Stimulated activated CD4-positive, alpha-beta T cell treated with anti-CD3 and anti-CD28 coated beads, Interleukin-4, amount 100 ng/mL, for 4 hours (primary cell): ENCODE measurements at regions not wholly inside any gene's neighbourhood (a gene's known extent, or its start where the extent isn't known, plus 50 kb on each side); places are given as distances from the start of the nearest gene placed in this dataset.
A peak's percentile ranks its signal among the peaks of the same experiment; 100 is the strongest.
"Not testable (repeated sequence)": the region's sequence is repeated elsewhere in the genome, so short reads cannot be mapped to it uniquely, and the experiment has no call there.

Source experiments
- DNase-seq, 2 experiments: peaks; one replicate each; pipeline ENCODE4 v3.0.0-alpha.2; 2020

DNA sequence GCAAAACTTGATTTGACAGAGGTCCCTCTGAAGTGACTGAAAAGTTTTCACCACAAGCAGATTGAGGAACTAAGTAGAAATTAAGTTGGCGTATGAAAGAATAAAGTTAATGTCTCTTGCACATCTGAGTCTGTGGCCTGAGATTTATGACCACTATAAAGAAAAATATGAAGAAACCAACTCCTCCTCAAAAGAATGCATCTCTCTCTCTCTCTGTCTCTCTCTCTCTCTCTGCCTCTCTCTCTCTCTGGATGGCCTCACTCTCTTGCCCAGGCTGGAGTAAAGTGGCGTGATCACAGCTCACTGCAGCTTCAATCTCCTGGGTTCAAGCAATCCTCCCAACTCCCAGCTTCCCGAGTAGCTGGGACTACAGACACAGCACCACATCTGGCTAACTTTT lies 55.2 kb downstream of the RPL22L1 start:
- DNase-seq: no peak

DNA sequence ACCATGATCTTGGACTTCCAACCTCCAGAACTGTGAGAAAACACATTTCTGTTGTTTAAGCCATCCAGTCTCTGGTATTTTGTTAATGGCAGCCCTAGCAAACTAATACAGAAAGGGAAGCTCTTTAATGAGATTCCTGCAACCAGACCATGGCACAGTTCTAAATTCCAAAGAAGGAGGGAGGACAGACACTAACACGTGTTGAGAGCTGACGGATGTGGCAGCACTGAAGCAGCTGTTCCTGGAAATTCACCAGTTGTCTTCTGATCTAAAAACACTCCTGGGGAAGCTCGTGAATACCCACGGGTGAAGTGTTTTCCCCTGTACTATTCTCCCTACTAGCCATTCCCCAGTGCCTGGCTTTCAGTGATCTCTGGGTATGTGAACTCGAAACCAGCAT lies 56.7 kb downstream of the RPL22L1 start:
- DNase-seq: no peak

GRCh38 chr3:170811928-170812591 lies 57.9 kb downstream of the RPL22L1 start:
- peak; percentile 25 to 48 for DNase-seq

- no peak for DNase-seq
These were observed 58.5 kb downstream of the RPL22L1 start for GRCh38 chr3:170811515-170811914.

DNA sequence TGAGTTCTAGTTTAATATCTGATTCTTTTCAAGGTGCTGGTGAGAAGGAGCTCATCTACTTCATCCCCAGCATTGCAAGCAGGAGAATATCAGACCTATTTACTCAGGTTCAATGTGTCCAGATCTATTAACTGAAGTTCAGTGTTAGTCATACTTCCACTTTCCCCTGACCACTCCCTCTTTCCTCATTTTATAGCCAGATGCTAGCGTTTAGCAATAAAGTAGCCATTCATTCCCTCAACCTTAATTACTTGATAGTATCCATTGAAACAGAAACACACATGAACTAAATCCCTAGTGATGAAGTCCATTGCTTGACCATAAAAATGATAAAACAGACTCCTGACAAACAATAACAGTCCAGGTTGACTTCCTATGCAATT lies 60.0 kb downstream of the RPL22L1 start:
- DNase-seq: no peak

DNA sequence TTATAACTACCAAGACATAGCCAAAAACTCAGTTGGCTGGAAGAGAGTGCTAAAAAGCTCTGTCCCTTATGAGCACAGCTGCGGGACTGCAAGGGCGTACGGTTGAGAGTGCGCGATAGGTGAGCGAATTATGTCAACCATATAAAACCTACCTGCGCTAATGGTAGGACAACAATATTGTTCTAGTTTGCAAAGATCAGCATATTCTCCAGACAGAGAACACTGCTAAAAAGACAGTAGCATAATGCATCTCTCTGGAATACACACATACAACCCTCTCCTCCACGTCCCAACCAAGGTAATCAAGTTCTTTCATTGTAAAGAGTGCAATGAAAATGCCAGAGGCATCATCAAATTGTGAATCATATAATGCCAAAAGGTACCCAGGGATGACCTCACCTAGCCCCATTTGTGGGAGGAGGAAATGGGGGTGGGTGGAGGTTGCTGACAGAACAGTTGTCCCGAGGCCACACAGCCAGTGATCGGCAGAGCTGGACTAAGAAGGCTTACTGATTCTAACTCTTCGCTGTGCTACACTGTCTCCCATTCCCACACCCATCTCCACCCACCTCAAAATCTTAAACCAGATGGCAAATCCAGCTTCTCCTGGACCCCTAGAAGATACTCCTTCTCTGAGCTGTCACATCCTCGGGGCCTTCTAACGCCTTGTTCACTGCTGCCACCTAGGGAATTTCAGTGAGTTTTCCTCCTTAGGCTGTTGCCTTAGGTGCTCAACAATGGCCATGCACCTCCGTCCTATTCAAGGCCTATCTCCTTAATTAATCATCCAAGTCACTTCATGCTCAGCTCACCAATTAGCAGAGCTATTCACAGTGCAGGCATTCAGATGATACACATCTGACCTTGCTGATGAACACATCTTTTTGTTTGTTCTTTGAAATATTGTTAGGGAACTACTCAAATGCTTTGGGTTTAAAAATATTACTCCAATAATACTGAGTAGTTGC lies 60.7 kb downstream of the RPL22L1 start:
- no peak for DNase-seq

DNA sequence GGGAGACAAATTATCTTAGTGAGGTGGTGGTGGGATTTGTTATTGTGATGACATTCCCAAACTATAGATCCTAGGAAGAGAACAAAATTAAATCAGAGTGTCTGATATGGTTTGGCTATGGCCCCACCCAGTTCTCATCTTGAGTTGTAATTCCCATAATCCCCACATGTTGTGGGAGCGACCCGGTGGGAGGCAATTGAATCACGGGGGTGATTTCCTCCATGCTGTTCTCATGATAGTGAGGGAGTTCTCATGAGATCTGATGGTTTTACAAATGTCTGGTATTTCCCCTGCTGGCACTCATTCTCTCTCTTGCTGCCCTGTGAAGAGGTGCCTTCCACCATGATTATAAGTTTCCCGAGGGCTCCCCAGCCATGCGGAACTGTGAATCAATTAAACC lies 62.0 kb downstream of the RPL22L1 start:
- no peak for DNase-seq

GRCh38 chr3:170806676-170807075 lies 63.3 kb downstream of the RPL22L1 start:
- no peak for DNase-seq

GRCh38 chr3:170806141-170806540 lies 63.9 kb downstream of the RPL22L1 start:
- DNase-seq: no peak

DNA sequence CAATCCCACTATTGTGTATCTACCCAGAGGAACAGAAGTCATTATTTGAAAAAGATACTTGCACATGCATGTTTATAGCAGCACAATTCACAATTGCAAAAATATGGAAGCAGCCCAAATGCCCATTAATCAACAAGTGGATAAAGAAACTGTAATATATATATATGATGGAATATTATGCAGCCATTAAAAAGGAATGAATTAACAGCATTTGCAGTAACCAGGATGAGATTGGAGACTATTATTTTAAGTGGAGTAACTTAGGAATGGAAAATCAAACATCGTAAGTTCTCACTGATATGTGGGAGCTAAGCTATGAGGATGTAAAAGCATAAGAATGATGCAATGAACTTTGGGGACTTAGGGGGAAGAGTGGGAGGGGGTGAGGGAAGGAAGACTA lies 64.7 kb downstream of the RPL22L1 start:
- DNase-seq: not testable (repeated sequence)

GRCh38 chr3:170804634-170805033 lies 65.4 kb downstream of the RPL22L1 start:
- not testable (repeated sequence) for DNase-seq

DNA sequence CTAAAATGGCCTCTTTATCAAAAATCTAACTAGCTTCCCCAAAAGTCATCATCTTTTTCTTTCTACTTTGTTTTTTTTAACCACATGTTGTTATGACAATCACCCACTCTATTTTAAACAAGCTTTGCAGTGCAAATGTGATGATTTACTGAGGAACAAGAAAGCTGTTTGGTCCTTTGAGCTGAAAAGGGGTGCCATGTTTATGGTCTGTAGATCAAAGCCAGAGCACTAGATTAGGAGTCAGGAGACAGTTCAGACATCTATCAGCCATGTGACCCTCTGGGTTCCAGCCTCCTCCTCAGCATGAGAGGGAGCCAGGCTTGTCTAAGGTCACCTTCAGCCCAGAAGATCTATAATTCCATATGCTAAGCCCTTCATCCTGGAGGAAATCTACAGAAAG lies 65.9 kb downstream of the RPL22L1 start:
- DNase-seq: no peak

DNA sequence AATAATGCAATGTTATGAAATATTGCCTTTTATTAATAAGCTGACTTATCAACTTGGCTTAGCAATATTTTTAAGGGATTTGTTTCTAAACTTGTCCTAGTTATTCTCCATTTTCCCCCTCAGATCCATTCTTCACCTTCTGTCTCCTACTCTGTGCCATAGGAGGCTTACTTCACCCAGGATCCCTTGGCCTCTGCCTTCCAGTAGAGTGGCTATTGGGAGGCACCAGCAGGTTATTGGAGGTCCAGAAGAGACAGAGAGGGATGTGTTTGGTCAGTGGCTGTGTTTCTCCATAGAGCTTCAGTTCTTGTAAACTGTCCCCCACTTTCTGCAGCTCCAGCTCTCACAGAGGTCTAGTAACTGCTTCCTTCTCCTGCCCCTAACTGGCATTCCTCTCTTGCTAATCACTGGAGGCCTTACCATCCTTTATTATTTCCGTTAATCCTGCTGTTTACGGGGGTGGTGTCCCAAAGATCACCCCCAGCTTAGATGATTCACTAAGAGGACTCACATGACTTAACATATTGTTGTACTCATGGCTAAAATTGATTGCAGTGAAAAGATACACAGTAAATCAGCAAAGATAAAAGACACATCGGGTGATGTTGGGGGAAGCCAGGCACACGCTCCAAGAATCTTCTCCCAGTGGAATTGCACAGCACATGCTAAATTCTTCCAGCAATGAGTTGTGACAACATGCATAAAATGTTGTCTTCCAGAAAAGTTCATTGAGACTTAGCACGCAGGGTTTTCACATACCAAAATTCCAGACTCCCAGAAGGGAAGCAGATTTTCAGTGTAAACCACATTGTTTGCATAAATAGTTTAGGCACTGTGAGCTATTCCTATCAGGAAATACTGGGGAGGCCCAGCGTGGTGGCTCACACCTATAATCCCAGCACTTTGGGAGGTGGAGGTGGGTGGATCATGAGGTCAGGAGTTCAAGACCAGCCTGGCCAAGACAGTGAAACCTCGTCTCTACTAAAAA lies 67.5 kb downstream of the RPL22L1 start:
- DNase-seq: no peak

GRCh38 chr3:170801597-170801996 lies 68.4 kb downstream of the RPL22L1 start:
- DNase-seq: no peak

- DNase-seq: not testable (repeated sequence)
These were observed 69.7 kb downstream of the RPL22L1 start for GRCh38 chr3:170800275-170800674.

DNA sequence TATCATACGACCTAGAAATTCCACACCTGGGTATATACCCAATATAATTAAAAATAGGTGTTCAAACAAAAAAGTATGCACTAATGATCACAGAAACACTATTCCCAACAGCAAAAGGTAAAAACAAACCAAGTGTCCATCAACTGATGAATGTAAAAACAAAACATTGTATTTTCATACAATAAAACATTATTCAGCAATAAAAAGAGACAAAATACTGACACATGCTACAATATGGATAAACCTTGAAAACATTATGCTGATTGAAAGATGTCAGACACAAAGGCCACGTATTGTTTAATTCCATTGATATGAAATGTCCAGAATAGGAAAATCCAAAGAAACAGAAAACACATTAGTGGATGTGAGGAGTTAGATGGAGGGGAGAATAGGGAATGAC lies 71.0 kb downstream of the RPL22L1 start:
- DNase-seq: no peak

GRCh38 chr3:170797685-170798084 lies 72.3 kb downstream of the RPL22L1 start:
- DNase-seq: no peak

GRCh38 chr3:170792471-170792870 lies 77.5 kb downstream of the RPL22L1 start:
- DNase-seq: no peak

DNA sequence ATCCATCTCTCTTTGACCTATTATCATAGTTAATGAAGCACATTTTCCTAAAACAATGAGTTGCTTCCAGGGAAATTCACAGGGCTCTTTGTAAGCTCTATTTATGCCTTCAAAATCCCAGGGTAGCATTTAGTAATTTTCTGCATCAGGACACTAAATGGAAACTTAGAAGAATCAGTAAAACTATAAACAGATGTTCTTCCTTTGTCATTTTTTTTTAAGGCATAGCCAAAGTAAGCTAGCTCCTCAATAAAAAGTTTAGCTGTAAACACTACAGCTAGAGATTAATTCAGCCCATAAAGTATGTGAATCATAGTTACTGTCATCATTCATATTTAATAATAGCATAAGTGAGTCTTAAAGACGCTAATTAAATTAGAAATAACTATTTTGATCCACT lies 79.3 kb downstream of the RPL22L1 start:
- DNase-seq: no peak

DNA sequence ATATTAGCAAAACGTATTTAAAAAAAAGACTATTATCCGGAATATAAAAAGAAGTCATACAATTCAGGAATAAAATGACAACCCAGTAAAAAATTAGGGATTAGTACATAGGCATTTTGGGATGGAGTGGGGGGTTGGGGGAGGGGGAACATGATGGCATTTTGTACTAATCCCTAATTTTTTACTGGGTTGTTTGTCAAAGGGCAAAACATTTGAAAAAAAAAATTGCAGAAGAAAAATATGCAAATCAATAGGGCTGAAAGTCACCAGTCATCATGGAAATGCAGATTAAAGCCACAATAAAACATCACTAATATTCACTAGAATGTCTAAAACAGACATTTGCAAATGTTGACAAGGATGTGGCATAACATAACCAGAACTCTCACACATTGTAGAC lies 82.5 kb downstream of the RPL22L1 start:
- DNase-seq: no peak

DNA sequence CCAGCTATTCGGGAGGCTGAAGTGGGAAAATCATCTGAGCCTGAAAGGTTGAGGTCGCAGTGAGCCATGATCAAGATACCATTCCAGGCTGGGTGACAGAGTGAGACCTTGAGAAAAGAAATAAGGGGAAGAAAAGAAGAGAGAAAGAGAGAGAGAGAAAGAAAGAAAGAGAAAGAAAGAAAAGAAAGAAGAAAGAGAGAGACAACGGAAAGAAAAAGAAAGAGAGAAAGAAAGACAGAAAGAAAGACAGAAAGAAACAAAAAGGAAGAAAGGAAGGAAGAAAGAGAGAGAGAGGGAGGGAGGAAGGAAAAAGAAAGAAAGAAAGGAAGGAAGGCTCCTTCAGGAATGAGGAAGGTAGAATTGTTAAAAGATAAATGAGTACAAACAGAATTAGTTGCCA lies 84.5 kb downstream of the RPL22L1 start:
- no peak for DNase-seq

DNA sequence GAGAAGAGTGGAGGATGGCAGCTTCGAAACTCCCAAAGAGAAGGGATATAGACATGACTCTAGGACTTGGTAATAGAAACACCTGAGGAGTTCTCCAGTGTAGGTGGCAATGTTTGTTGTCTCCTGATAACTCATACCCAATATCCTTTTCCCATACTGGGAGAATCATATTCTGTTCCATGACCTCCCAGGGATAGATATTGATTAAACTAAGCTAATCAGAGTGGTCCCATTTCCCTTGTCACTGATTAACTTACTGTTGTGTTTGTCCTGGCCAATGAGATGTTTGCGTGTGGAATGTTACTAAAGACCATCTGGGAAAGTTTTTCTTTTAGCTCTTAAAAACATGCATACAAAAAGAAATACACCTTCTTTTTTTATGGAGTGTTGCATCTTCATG lies 85.6 kb downstream of the RPL22L1 start:
- no peak for DNase-seq

DNA sequence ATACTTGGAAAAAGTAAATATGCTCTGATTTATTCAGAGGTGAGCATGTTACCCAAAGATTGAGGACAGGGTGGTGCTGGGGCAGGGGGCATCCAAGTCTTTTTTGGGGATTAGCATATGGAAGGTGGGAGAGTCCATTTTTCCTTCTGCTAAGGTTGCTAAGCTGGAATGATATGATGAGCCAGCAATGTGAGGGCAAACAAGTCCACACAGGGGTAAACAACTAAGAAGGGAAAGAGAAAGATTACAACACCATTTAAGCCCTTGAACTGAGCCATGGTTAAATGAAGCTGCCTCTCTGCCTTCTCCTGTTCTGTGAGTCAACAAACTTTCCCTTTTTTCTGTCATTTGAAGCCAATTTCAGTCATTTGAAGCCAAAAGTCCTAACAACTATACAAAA lies 89.0 kb downstream of the RPL22L1 start:
- no peak for DNase-seq
